ENCODE measurements at regions not wholly inside any gene's neighbourhood (a gene's known extent, or its start where the extent isn't known, plus 50 kb on each side); places are given as distances from the start of the nearest gene placed in this dataset.

DNA sequence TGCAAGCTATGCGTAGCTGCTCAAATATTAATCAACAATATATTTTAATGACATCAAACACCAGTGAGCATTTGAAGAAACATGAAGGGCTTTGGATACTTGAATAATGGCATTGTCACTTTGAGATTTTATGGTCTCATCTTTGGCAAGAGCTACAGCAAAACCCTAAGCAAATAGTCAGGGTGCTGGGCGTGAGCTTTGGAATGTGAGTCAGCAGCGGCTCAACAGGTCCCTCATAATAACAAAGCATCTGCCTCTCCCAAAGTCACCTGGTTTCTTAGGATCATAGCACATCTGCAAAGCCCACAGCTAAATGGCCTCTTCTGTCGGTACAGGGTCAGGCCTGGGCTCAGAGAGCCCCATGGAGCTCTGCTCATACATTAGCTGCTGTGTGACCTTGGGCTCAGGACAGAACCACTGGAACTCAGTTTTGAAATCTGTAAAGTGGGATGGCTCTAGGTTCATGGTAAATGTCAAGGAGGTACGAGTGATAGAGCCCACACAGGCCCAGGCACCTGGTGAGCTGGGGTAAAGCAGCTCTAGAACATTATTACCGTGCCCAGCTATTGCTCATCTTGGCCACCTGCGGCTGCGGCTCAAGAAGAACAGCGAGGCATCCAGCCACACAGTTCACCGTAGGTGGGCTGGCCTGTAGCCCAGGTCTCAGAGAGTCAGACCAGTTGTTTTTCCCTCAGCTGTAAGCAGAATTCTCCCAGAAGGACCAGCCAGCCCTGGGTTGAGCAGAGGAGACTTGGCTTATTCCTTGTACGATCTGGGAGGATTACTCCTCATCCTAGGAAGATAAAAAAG is 544.5 kb upstream of the CDH11 start:
- no peak overlapping the region for H3K4me3 Mint-ChIP-seq
- peaks cover 0 to 4% (median 0%) of the 10 kb centered on the region in 5 donors for H3K36me3 Mint-ChIP-seq
- H3K27ac ChIP-seq (ENCODE audit: low read depth, low read length), result no peak overlapping the region
- H3K27ac Mint-ChIP-seq, result no peak overlapping the region
- no peaks in the 10 kb centered on the region for H3K27me3 ChIP-seq (ENCODE audit: control insufficient read depth in 2 of 2, insufficient read depth in 2 of 2, low read length in 2 of 2)
- ATAC-seq, result no peak
- no peaks in the 10 kb centered on the region for H3K9me3 ChIP-seq (ENCODE audit: control insufficient read depth in 2 of 3, low read length in 3 of 3)
- H3K36me3 ChIP-seq (ENCODE audit: control insufficient read depth in 2 of 3, insufficient read depth in 3 of 3, low read length in 3 of 3), result no peaks in the 10 kb centered on the region
- ChIA-PET POLR2A (no interaction called here), CTCF (no interaction called here)
- DNase-seq, result no peak
- no peaks in the 10 kb centered on the region for H3K4me1 ChIP-seq (ENCODE audit: control insufficient read depth in 2 of 2, insufficient read depth in 2 of 2, low read length in 2 of 2)
- H3K4me1 Mint-ChIP-seq, result peaks cover 0 to 2% (median 0%) of the 10 kb centered on the region in 7 donors
- H3K9me3 Mint-ChIP-seq, result peaks cover 0 to 16% (median 9%) of the 10 kb centered on the region in 11 donors
- intact Hi-C loops (cut with micrococcal nuclease), result no loop called here
- H3K27me3 Mint-ChIP-seq, result peaks cover 0 to under 1% (median 0%) of the 10 kb centered on the region in 5 donors
- no peak overlapping the region for H3K4me3 ChIP-seq (ENCODE audit: low read length)

DNA sequence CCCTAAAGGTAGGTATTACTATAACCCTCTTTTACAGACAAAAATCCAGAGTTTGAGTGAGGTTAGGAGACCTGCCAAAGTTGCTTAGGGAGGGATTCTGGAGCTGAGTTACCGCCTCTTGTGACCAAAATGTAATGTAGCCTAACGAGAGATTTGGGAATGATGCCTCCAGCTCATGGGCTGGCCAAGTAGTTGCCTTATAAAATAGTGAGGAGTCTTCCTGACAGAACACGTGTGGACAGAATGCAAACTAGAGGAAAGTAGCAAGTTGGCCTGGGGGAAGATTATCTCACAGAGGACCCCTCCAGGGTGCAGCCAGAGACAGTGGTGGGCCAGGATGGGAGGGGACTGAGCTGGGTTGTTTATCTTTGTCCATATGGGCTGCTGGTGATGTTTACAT is 543.7 kb upstream of the CDH11 start:
- peaks cover 0 to 4% (median 0%) of the 10 kb centered on the region in 5 donors for H3K36me3 Mint-ChIP-seq
- peaks cover 0 to 16% (median 12%) of the 10 kb centered on the region in 11 donors for H3K9me3 Mint-ChIP-seq
- ATAC-seq (no peak), DNase-seq (no peak)
- H3K27ac Mint-ChIP-seq, result no peak overlapping the region
- H3K27ac ChIP-seq (ENCODE audit: low read depth, low read length), result no peak overlapping the region
- H3K36me3 ChIP-seq (ENCODE audit: control insufficient read depth in 2 of 3, insufficient read depth in 3 of 3, low read length in 3 of 3), result no peaks in the 10 kb centered on the region
- POLR2A ChIA-PET, result no interaction called here
- intact Hi-C loops (cut with micrococcal nuclease), result no loop called here
- H3K4me1 ChIP-seq (ENCODE audit: control insufficient read depth in 2 of 2, insufficient read depth in 2 of 2, low read length in 2 of 2), result no peaks in the 10 kb centered on the region
- no peaks in the 10 kb centered on the region for H3K27me3 ChIP-seq (ENCODE audit: control insufficient read depth in 2 of 2, insufficient read depth in 2 of 2, low read length in 2 of 2)
- H3K9me3 ChIP-seq (ENCODE audit: control insufficient read depth in 2 of 3, low read length in 3 of 3), result no peaks in the 10 kb centered on the region
- H3K27me3 Mint-ChIP-seq, result peaks cover 0 to 6% (median 0%) of the 10 kb centered on the region in 5 donors
- CTCF ChIA-PET, result no interaction called here
- H3K4me1 Mint-ChIP-seq, result peaks cover 0 to 2% (median 0%) of the 10 kb centered on the region in 7 donors
- no peak overlapping the region for H3K4me3 Mint-ChIP-seq
- H3K4me3 ChIP-seq (ENCODE audit: low read length), result no peak overlapping the region

DNA sequence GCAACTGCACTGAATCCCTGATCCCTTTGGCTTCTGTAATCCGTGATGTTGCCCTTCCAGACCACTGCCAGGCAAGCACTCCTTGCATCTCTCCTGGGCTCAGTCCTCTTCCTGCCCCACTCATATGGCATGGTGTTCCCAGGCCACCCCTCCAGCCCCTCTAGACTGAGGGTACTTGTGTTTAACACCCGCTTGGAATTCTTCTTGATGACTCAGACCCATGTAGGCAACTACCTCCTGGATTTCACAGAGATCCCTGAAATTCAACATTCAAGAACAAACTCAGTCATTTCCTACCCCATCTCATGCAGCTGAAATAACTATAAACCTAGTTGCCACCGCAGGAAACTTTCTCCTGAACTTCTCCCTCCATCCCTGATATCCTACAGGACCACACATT is 541.9 kb upstream of the CDH11 start:
- no peak overlapping the region for H3K4me3 Mint-ChIP-seq
- H3K9me3 Mint-ChIP-seq, result peaks cover 0 to 16% (median 8%) of the 10 kb centered on the region in 11 donors
- H3K36me3 Mint-ChIP-seq, result peaks cover 0 to 4% (median 0%) of the 10 kb centered on the region in 5 donors
- Histone ChIP-seq H3K27ac (ENCODE audit: low read depth, low read length) (no peak overlapping the region), H3K4me1 (ENCODE audit: control insufficient read depth in 2 of 2, insufficient read depth in 2 of 2, low read length in 2 of 2) (no peaks in the 10 kb centered on the region), H3K9me3 (ENCODE audit: control insufficient read depth in 2 of 3, low read length in 3 of 3) (no peaks in the 10 kb centered on the region), H3K4me3 (ENCODE audit: low read length) (no peak overlapping the region), H3K36me3 (ENCODE audit: control insufficient read depth in 2 of 3, insufficient read depth in 3 of 3, low read length in 3 of 3) (no peaks in the 10 kb centered on the region), H3K27me3 (ENCODE audit: control insufficient read depth in 2 of 2, insufficient read depth in 2 of 2, low read length in 2 of 2) (no peaks in the 10 kb centered on the region)
- peaks cover 0 to 2% (median 0%) of the 10 kb centered on the region in 7 donors for H3K4me1 Mint-ChIP-seq
- H3K27me3 Mint-ChIP-seq, result peaks cover 0 to 8% (median 0%) of the 10 kb centered on the region in 5 donors
- H3K27ac Mint-ChIP-seq, result no peak overlapping the region
- no peak for DNase-seq
- CTCF ChIA-PET, result no interaction called here
- POLR2A ChIA-PET, result no interaction called here
- intact Hi-C loops (cut with micrococcal nuclease), result no loop called here
- ATAC-seq, result no peak

DNA sequence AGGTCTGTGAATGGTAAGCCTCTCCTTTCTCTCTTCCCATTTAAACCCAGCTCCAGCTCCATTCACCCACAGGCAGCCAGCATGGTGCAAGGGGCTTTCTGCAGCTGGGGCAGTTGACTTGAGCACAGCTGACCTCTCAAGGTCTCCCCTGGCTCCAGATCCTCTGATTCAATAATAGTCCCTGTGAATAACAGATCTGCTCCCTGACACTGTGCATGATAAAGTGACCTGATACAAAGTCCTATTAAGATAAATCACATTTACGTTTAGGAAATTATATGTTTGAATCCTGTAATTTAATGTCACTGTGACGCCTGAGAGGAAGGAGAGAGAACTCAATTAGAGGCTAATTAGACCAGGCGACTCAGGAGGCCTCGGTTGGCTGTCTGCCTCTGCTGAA is 540.4 kb upstream of the CDH11 start:
- Mint-ChIP-seq H3K4me3 (no peak overlapping the region), H3K4me1 (peaks cover 0 to 2% (median 0%) of the 10 kb centered on the region in 7 donors), H3K36me3 (peaks cover 0 to 4% (median 0%) of the 10 kb centered on the region in 5 donors), H3K27ac (no peak overlapping the region), H3K27me3 (peaks cover 0 to 15% (median 6%) of the 10 kb centered on the region in 5 donors), H3K9me3 (peaks cover 0 to 23% (median 8%) of the 10 kb centered on the region in 11 donors)
- Histone ChIP-seq H3K27ac (ENCODE audit: low read depth, low read length) (no peak overlapping the region), H3K27me3 (ENCODE audit: control insufficient read depth in 2 of 2, insufficient read depth in 2 of 2, low read length in 2 of 2) (no peaks in the 10 kb centered on the region), H3K4me3 (ENCODE audit: low read length) (no peak overlapping the region), H3K9me3 (ENCODE audit: control insufficient read depth in 2 of 3, low read length in 3 of 3) (no peaks in the 10 kb centered on the region), H3K36me3 (ENCODE audit: control insufficient read depth in 2 of 3, insufficient read depth in 3 of 3, low read length in 3 of 3) (no peaks in the 10 kb centered on the region), H3K4me1 (ENCODE audit: control insufficient read depth in 2 of 2, insufficient read depth in 2 of 2, low read length in 2 of 2) (no peaks in the 10 kb centered on the region)
- DNase-seq (no peak), ATAC-seq (no peak)
- POLR2A ChIA-PET, result no interaction called here
- CTCF ChIA-PET, result no interaction called here
- intact Hi-C loops (cut with micrococcal nuclease), result no loop called here

DNA sequence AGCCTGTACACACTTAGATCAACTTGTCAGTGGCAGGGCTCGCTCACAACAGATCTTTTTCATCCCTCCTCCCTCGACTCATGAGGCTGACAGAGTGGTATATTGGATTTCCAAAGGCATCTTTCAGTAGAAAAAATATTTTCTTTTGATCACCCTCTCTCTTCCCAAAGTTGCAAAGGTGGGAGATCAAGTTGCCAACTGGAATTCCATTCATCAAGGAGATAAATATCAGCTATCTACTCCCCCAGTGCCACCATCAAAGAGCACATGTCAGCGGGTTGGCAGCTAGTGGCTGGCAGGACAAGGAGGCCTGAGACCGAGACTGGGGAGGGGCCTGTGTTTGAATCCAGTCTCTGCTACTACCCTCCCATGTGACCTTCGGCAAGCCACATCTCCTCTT is 539.7 kb upstream of the CDH11 start:
- Mint-ChIP-seq H3K4me1 (peaks cover 0 to 2% (median 0%) of the 10 kb centered on the region in 7 donors), H3K9me3 (peaks cover 0 to 23% (median 8%) of the 10 kb centered on the region in 11 donors)
- no peak for ATAC-seq

DNA sequence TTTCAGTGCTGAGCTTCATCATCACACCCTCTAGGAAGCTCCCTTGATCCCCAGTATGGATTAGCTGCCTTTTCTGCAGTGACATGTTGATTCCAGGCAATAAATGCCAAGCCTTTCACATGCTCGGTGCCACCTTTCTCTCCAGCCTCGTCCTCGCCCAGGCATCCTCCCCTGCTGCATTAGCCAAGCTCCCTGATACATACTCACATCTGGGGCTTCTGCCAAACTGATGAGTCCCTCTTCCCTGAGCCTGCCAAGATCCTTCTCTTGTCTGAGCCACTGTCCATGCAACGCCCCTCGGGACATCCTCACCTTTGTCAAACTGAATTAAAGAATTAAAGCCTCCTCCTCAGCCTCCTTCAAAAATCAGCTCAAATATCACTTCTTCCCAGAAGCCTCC is 538.5 kb upstream of the CDH11 start:
- Mint-ChIP-seq H3K4me1 (no peaks in the 10 kb centered on the region), H3K27ac (no peak overlapping the region), H3K36me3 (peaks cover 0 to 4% (median 0%) of the 10 kb centered on the region in 5 donors), H3K27me3 (peaks cover 0 to 20% (median 8%) of the 10 kb centered on the region in 5 donors), H3K4me3 (no peak overlapping the region), H3K9me3 (peaks cover 0 to 23% (median 8%) of the 10 kb centered on the region in 11 donors)
- no peaks in the 10 kb centered on the region for H3K36me3 ChIP-seq (ENCODE audit: control insufficient read depth in 2 of 3, insufficient read depth in 3 of 3, low read length in 3 of 3)
- ChIA-PET CTCF (no interaction called here), POLR2A (no interaction called here)
- H3K4me3 ChIP-seq (ENCODE audit: low read length), result no peak overlapping the region
- H3K27ac ChIP-seq (ENCODE audit: low read depth, low read length), result no peak overlapping the region
- H3K27me3 ChIP-seq (ENCODE audit: control insufficient read depth in 2 of 2, insufficient read depth in 2 of 2, low read length in 2 of 2), result no peaks in the 10 kb centered on the region
- no peaks in the 10 kb centered on the region for H3K4me1 ChIP-seq (ENCODE audit: control insufficient read depth in 2 of 2, insufficient read depth in 2 of 2, low read length in 2 of 2)
- ATAC-seq (no peak), DNase-seq (no peak)
- H3K9me3 ChIP-seq (ENCODE audit: control insufficient read depth in 2 of 3, low read length in 3 of 3), result no peaks in the 10 kb centered on the region
- intact Hi-C loops (cut with micrococcal nuclease), result no loop called here

More for the DNA sequence above, 539.7 kb upstream of the CDH11 start:
- H3K4me3 Mint-ChIP-seq, result no peak overlapping the region
- H3K27me3 ChIP-seq (ENCODE audit: control insufficient read depth in 2 of 2, insufficient read depth in 2 of 2, low read length in 2 of 2), result no peaks in the 10 kb centered on the region
- ChIA-PET POLR2A (no interaction called here), CTCF (no interaction called here)
- no peak overlapping the region for H3K27ac ChIP-seq (ENCODE audit: low read depth, low read length)
- no peaks in the 10 kb centered on the region for H3K4me1 ChIP-seq (ENCODE audit: control insufficient read depth in 2 of 2, insufficient read depth in 2 of 2, low read length in 2 of 2)
- peaks cover 0 to 4% (median 0%) of the 10 kb centered on the region in 5 donors for H3K36me3 Mint-ChIP-seq
- no peak for DNase-seq
- peaks cover 0 to 15% (median 8%) of the 10 kb centered on the region in 5 donors for H3K27me3 Mint-ChIP-seq
- no peaks in the 10 kb centered on the region for H3K9me3 ChIP-seq (ENCODE audit: control insufficient read depth in 2 of 3, low read length in 3 of 3)
- no peak overlapping the region for H3K27ac Mint-ChIP-seq
- intact Hi-C loops (cut with micrococcal nuclease), result no loop called here
- H3K4me3 ChIP-seq (ENCODE audit: low read length), result no peak overlapping the region
- H3K36me3 ChIP-seq (ENCODE audit: control insufficient read depth in 2 of 3, insufficient read depth in 3 of 3, low read length in 3 of 3), result no peaks in the 10 kb centered on the region

DNA sequence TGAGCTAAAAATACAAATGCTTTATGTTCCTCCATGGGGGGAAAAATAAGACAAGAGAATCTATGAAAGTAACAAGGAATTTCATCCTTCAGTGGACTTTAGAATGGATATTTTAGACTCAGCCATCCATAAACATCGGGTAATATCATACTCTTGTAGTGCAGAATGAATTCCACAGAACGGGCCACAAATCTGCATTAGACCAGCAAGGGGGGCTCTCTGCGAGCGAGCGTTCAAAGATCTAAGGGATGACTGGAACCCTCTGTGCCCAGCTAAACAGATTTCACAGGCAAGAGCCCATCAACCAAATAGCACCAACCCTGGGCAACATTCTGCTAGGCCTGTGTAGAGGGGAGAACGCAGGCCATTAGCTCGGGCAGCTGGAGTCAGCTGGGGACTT is 537.9 kb upstream of the CDH11 start:
- Histone ChIP-seq H3K36me3 (ENCODE audit: control insufficient read depth in 2 of 3, insufficient read depth in 3 of 3, low read length in 3 of 3) (no peaks in the 10 kb centered on the region), H3K27ac (ENCODE audit: low read depth, low read length) (no peak overlapping the region), H3K4me1 (ENCODE audit: control insufficient read depth in 2 of 2, insufficient read depth in 2 of 2, low read length in 2 of 2) (no peaks in the 10 kb centered on the region), H3K27me3 (ENCODE audit: control insufficient read depth in 2 of 2, insufficient read depth in 2 of 2, low read length in 2 of 2) (no peaks in the 10 kb centered on the region), H3K4me3 (ENCODE audit: low read length) (no peak overlapping the region), H3K9me3 (ENCODE audit: control insufficient read depth in 2 of 3, low read length in 3 of 3) (no peaks in the 10 kb centered on the region)
- H3K27ac Mint-ChIP-seq, result no peak overlapping the region
- DNase-seq, result no peak
- H3K4me1 Mint-ChIP-seq, result no peaks in the 10 kb centered on the region
- no peak overlapping the region for H3K4me3 Mint-ChIP-seq
- CTCF ChIA-PET, result no interaction called here
- no peak for ATAC-seq
- intact Hi-C loops (cut with micrococcal nuclease), result no loop called here
- H3K9me3 Mint-ChIP-seq, result peaks cover 0 to 23% (median 8%) of the 10 kb centered on the region in 11 donors
- H3K36me3 Mint-ChIP-seq, result peaks cover 0 to 4% (median 0%) of the 10 kb centered on the region in 5 donors
- H3K27me3 Mint-ChIP-seq, result peaks cover 0 to 20% (median 8%) of the 10 kb centered on the region in 5 donors
- POLR2A ChIA-PET, result no interaction called here

All from naive thymus-derived CD4-positive, alpha-beta T cell (primary cell).